HG03558 (cell line): ENCODE measurements at regions not wholly inside any gene's neighbourhood (a gene's known extent, or its start where the extent isn't known, plus 50 kb on each side); places are given as distances from the start of the nearest gene placed in this dataset.
"Not testable (repeated sequence)": the region's sequence is repeated elsewhere in the genome, so short reads cannot be mapped to it uniquely, and the experiment has no call there.

Experiments used
- ATAC-seq: cut with Tn5 transposase; IDR thresholded peaks from one replicate; pipeline ENCODE4 v1.9.1; 2021; ENCODE audit warnings: moderate number of reproducible peaks; ENCODE audit not compliant: unreplicated experiment; ENCODE audit errors: extremely low read depth

- no peak for ATAC-seq
These were observed 51.8 kb upstream of the AGR3 start for GRCh38 chr7:16933296-16934279.

- ATAC-seq = no peak
These were observed 53.0 kb upstream of the AGR3 start for GRCh38 chr7:16934722-16935340.

GRCh38 chr7:16935341-16935735 lies 53.6 kb upstream of the AGR3 start:
- no peak for ATAC-seq

GRCh38 chr7:16936626-16937422 lies 55.0 kb upstream of the AGR3 start:
- no peak for ATAC-seq

- ATAC-seq = no peak
These were observed 57.4 kb upstream of the AGR3 start for GRCh38 chr7:16939161-16939560.

GRCh38 chr7:16940776-16941175 lies 59.0 kb upstream of the AGR3 start:
- no peak for ATAC-seq

- no peak for ATAC-seq
These were observed 61.2 kb upstream of the AGR3 start for GRCh38 chr7:16942929-16943509.

GRCh38 chr7:16944936-16945335 lies 63.2 kb upstream of the AGR3 start:
- no peak for ATAC-seq

- ATAC-seq = no peak
These were observed 63.6 kb upstream of the AGR3 start for GRCh38 chr7:16945372-16945771.

- not testable (repeated sequence) for ATAC-seq
These were observed 66.3 kb upstream of the AGR3 start for GRCh38 chr7:16948110-16948509.

- no peak for ATAC-seq
These were observed 69.8 kb upstream of the AGR3 start for GRCh38 chr7:16951483-16952080.

GRCh38 chr7:16954321-16954720 lies 72.5 kb upstream of the AGR3 start:
- no peak for ATAC-seq

- no peak for ATAC-seq
These were observed 76.9 kb upstream of the AGR3 start for GRCh38 chr7:16958724-16959123.

- ATAC-seq = no peak
These were observed 78.7 kb upstream of the AGR3 start for GRCh38 chr7:16960337-16960965.

GRCh38 chr7:16961641-16962040 lies 79.9 kb upstream of the AGR3 start:
- ATAC-seq = no peak

GRCh38 chr7:16963044-16963443 lies 81.3 kb upstream of the AGR3 start:
- no peak for ATAC-seq

GRCh38 chr7:16965697-16966096 lies 83.9 kb upstream of the AGR3 start:
- ATAC-seq = not testable (repeated sequence)

- no peak for ATAC-seq
These were observed 85.6 kb upstream of the AGR3 start for GRCh38 chr7:16967300-16967811.

- no peak for ATAC-seq
These were observed 89.1 kb upstream of the AGR3 start for GRCh38 chr7:16970732-16971482.
